Activated CD4-positive, alpha-beta memory T cell treated with anti-CD3 and anti-CD28 coated beads, Interleukin-2, amount 10 ng/mL, durations not matched to agents 7 days and 5 days (primary cell): ENCODE measurements at regions not wholly inside any gene's neighbourhood (a gene's known extent, or its start where the extent isn't known, plus 50 kb on each side); places are given as distances from the start of the nearest gene placed in this dataset.

Source experiments
- CTCF ChIA-PET: fragments of 350-600 bp; sonication (Branson Sonifier 250); formaldehyde crosslinking; loops from one replicate; lab custom pipeline; 2021; ENCODE audit warnings: antibody characterized with exemption, inconsistent platforms; lab: Charles Lee
- POLR2A ChIA-PET: fragments of 350-600 bp; sonication (Branson Sonifier 250); formaldehyde crosslinking; loops from one replicate; lab custom pipeline; 2021; ENCODE audit warnings: antibody characterized with exemption; lab: Charles Lee
- DNase-seq: peaks from one replicate; pipeline ENCODE4 v3.0.0-alpha.2; 2020
- H3K27ac Mint-ChIP-seq: one replicate; pipeline ENCODE4 v1.8.0; 2021; ENCODE audit warnings: mild to moderate bottlenecking, mixed read lengths
- H3K27me3 Mint-ChIP-seq: one replicate; pipeline ENCODE4 v1.8.0; 2021; ENCODE audit warnings: mixed read lengths
- H3K36me3 Mint-ChIP-seq: one replicate; pipeline ENCODE4 v1.8.0; 2021; ENCODE audit warnings: low read depth, mixed read lengths
- H3K4me1 Mint-ChIP-seq: one replicate; pipeline ENCODE4 v1.8.0; 2021; ENCODE audit warnings: mixed read lengths
- H3K4me3 Mint-ChIP-seq: one replicate; pipeline ENCODE4 v1.8.0; 2021; ENCODE audit warnings: mild to moderate bottlenecking, mixed read lengths
- H3K9me3 Mint-ChIP-seq: one replicate; pipeline ENCODE4 v1.8.0; 2021; ENCODE audit warnings: mixed read lengths

DNA sequence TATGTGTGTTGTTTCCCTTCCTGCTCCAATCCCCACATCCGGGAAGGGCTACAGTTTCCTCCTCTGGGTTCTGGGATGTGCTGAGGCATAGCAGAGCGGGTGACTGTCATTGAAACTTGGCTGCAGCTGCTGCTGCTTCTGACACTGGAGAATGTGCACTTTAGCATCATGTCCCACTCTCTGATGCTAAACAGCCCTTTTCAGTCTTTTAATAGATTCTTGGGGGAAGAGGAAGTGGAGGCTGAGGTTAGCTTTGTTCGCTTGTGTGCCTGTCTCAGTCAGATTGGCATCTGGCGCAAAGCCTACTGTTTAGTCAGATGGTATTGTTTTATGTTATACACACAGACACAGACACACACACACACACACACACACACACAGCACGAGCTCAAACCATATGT is 136.5 kb upstream of the RND3 start:
- Mint-ChIP-seq H3K9me3 (no peaks in the 10 kb centered on the region), H3K27ac (no peak overlapping the region), H3K4me1 (no peaks in the 10 kb centered on the region), H3K36me3 (no peaks in the 10 kb centered on the region), H3K27me3 (no peaks in the 10 kb centered on the region), H3K4me3 (no peak overlapping the region)
- CTCF ChIA-PET: no interaction called here
- POLR2A ChIA-PET: no interaction called here
- DNase-seq: no peak

DNA sequence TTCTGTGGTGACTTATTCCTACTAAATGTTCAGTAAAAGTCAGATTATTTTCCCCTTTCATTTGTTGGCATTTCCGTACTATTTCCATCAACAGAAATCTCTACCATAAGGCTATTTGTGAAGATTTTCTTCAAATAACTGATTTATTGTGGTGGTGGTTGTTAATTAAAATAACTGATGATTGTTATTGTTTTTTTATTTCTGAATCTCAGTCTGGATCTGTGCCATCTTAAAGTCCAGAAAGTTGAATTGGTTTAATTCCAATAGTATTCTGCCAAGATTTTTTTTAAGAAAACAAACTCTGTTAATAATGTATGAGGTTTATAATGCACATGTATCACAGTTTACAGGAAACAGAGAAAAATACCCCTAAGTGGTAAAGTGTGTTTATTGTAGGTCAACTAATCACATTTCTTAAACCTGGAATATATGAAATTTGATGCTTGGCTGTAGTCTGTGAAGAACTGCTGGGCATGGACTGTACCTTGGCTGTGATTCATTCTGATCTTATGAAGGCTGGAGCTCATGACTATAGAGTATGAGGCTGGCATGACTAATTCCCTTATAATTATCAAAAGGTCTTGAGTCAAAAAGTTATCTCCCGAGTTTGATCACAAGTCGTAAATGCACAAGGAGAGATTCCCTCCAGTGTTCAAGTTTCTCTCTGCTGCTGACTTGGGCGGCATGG is 134.2 kb upstream of the RND3 start:
- Mint-ChIP-seq H3K9me3 (no peaks in the 10 kb centered on the region), H3K27me3 (no peaks in the 10 kb centered on the region)
- CTCF ChIA-PET: no interaction called here

DNA sequence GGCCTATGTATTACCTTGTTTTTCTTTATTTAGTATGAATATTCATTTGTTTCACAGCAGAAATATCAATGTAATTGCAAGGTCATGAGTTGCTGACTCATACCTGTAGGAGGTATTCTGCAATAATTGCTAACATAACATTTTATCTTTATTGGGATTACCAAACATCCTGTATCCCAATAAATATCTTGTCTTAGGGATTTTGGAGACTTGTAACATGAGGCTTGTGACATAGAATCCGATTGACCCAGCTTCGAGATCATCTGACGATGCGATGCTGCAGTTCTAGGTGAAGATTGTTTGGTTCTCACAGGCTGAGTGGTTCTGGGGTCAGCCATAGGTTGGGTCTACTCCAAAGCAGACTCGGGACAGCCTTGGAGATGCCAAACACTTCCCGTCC is 133.4 kb upstream of the RND3 start:
- H3K36me3 Mint-ChIP-seq: no peaks in the 10 kb centered on the region
- no peak for DNase-seq
- no peak overlapping the region for H3K4me3 Mint-ChIP-seq
- H3K27me3 Mint-ChIP-seq: no peaks in the 10 kb centered on the region
- H3K9me3 Mint-ChIP-seq: no peaks in the 10 kb centered on the region
- POLR2A ChIA-PET: no interaction called here
- no peaks in the 10 kb centered on the region for H3K4me1 Mint-ChIP-seq
- H3K27ac Mint-ChIP-seq: no peak overlapping the region
- CTCF ChIA-PET: no interaction called here

More for the DNA sequence above, 134.2 kb upstream of the RND3 start:
- POLR2A ChIA-PET: no interaction called here
- H3K4me3 Mint-ChIP-seq: no peak overlapping the region
- H3K27ac Mint-ChIP-seq: no peak overlapping the region
- no peak for DNase-seq
- no peaks in the 10 kb centered on the region for H3K4me1 Mint-ChIP-seq
- H3K36me3 Mint-ChIP-seq: no peaks in the 10 kb centered on the region

DNA sequence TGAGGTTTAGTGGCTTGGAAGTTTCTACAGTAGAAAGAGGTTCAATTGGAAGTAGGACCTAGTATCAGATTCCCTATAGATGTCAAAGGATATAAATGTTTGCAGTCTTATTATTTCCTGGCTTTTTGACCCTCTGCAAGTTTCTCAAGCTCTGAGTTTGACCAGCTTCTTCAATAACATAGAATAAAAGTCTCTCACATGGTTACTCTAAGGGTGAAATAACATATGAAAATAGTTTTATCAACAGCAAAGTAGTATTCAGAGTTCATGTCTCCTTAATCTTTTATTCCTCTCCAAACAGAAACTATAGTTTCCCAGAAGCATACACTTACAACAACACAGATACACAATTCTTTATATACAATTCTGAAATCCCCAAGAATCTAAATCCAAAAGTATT is 132.9 kb upstream of the RND3 start:
- no peak overlapping the region for H3K4me3 Mint-ChIP-seq
- H3K27me3 Mint-ChIP-seq: no peaks in the 10 kb centered on the region
- CTCF ChIA-PET: no interaction called here

DNA sequence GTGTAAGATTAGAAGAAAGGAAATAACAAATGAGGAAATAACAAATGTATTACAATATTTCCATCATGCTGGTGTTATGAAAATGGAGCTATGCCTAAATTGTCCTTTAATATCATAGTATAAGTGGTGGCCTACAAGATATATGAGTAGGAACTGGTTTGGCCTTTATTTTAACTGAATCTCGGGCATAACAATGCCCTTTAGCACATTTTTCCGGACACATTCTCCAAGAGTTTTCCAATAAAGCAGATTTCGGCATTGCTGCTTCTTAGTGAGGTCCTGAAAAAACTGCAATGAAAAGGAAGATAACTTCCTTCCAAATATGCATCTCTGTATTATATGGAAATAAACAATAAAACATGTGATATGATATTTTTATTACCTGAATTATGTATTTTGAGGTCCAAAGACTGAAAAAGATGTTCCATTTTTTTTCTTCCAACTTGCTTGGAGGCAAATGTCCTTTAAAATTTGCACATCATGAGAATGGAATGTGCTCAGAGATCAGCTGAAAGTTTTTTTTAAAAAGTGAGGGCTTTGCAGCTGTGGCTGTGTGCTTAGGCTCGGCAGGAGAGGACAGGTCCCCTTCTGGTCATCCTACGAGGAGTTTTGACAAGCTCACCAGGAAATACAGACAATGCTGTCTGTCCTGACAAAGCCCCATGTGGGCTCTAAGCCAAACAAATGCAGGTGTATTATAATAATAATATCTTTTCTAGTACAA is 132.3 kb upstream of the RND3 start:
- H3K27me3 Mint-ChIP-seq: no peaks in the 10 kb centered on the region
- ChIA-PET CTCF (no interaction called here), POLR2A (no interaction called here)
- H3K4me3 Mint-ChIP-seq: no peak overlapping the region
- H3K9me3 Mint-ChIP-seq: no peaks in the 10 kb centered on the region
- no peaks in the 10 kb centered on the region for H3K36me3 Mint-ChIP-seq
- no peaks in the 10 kb centered on the region for H3K4me1 Mint-ChIP-seq
- no peak overlapping the region for H3K27ac Mint-ChIP-seq
- DNase-seq: no peak

More for the DNA sequence above, 132.9 kb upstream of the RND3 start:
- Mint-ChIP-seq H3K27ac (no peak overlapping the region), H3K9me3 (no peaks in the 10 kb centered on the region), H3K36me3 (no peaks in the 10 kb centered on the region), H3K4me1 (no peaks in the 10 kb centered on the region)
- DNase-seq: no peak
- POLR2A ChIA-PET: no interaction called here

DNA sequence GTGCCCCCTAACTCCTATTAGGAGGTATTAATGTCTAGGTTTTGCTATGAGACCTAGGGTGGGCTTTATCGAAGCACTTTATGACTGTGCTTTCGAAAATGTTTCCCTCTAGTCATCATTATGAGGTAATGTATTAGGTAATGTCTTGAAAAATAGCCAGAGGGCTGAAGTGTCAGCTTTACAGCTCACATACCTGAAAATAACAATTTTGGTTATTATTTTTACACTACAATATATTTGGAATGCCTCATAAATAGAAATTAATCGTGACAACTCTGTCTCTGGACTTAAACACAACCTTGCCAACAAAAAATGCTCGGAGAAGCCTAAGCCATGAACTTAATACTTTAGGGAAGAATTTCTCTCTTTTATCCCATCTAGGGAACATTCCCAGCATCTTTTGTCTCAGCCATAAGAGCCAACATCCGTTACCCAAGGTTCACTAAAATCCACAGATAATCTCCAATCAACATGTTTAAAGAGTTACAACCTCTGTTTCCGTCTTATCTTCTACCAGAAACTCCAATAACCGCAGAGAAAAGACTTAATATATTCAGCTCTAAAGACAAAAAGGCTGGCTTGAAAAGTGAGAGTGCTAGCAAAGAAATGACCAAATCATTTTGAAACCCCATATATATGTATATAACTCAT is 130.9 kb upstream of the RND3 start:
- no peak for DNase-seq
- H3K27me3 Mint-ChIP-seq: no peaks in the 10 kb centered on the region
- H3K4me3 Mint-ChIP-seq: no peak overlapping the region
- no peaks in the 10 kb centered on the region for H3K9me3 Mint-ChIP-seq
- no peaks in the 10 kb centered on the region for H3K36me3 Mint-ChIP-seq
- POLR2A ChIA-PET: no interaction called here
- H3K4me1 Mint-ChIP-seq: no peaks in the 10 kb centered on the region
- no peak overlapping the region for H3K27ac Mint-ChIP-seq
- CTCF ChIA-PET: no interaction called here

DNA sequence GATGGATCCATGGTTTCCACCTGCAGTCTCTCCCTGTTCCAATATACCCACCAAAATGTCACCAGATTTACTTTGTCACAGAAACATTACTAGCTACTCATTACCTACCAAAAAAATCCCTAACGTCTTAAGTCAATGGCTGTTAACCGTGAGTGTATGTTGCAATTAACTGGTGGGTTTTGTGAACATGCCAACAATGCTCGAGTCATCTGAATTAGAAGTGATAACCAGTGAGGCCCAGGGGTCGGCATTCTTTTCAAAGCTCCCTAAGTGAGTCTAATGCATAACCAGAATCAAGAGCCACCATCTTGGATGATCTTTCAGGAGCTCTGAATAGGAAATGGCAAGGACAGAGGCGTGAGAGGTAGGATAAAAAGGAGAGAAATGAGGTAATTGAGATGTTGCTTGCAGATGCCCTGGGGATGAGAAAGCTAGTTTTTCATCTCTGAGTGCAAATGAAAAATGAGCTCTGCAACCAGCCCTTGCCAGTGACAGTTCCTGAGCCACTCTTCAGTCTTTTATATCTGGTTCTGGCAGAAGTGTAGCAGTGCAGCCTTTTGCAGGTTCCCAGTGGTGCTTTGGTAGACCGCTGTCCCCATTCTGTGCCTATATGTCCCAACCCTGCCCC is 130.0 kb upstream of the RND3 start:
- H3K27ac Mint-ChIP-seq: no peak overlapping the region
- DNase-seq: no peak
- H3K27me3 Mint-ChIP-seq: no peaks in the 10 kb centered on the region
- no peak overlapping the region for H3K4me3 Mint-ChIP-seq
- no peaks in the 10 kb centered on the region for H3K36me3 Mint-ChIP-seq
- H3K9me3 Mint-ChIP-seq: no peaks in the 10 kb centered on the region
- POLR2A ChIA-PET: no interaction called here
- CTCF ChIA-PET: no interaction called here
- no peaks in the 10 kb centered on the region for H3K4me1 Mint-ChIP-seq

DNA sequence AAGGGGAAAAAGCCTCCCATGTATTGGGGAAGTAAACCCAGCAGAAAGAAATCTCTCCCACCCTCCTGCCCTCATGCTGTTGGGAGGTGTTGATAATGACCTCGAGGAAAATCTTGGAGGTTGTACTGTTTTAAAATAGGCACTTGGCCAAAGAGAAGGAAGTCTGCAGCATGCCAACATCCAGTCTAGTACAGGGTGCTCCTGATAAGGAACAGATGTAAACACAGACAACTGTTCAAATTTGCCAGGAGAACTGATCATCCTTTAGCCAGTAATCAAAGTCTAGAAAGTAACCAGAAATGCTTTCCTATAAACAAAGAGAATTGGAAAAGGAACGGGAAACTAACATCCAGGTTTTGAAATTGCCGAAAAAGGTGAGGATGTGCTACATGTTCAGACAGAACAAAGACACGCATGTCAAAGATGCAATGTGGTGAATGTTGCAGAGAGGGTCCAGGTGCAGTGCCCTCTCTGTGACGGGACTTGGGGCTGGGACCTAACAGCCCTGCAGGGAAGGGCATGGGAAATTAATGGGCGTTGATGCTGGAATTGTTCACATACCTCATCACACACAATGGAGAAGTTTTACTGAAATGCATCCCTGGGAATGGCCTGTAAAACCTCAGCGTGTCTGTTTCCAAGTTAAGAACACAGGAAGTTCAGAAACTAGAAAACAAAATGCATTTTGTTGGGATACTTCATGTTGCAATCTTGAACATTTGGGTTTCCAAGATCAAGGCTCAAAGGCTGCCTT is 125.7 kb upstream of the RND3 start:
- no peak overlapping the region for H3K27ac Mint-ChIP-seq
- no peaks in the 10 kb centered on the region for H3K27me3 Mint-ChIP-seq
- H3K9me3 Mint-ChIP-seq: no peaks in the 10 kb centered on the region
- ChIA-PET POLR2A (no interaction called here), CTCF (no interaction called here)
- no peak overlapping the region for H3K4me3 Mint-ChIP-seq
- no peaks in the 10 kb centered on the region for H3K36me3 Mint-ChIP-seq
- no peak for DNase-seq
- no peaks in the 10 kb centered on the region for H3K4me1 Mint-ChIP-seq

DNA sequence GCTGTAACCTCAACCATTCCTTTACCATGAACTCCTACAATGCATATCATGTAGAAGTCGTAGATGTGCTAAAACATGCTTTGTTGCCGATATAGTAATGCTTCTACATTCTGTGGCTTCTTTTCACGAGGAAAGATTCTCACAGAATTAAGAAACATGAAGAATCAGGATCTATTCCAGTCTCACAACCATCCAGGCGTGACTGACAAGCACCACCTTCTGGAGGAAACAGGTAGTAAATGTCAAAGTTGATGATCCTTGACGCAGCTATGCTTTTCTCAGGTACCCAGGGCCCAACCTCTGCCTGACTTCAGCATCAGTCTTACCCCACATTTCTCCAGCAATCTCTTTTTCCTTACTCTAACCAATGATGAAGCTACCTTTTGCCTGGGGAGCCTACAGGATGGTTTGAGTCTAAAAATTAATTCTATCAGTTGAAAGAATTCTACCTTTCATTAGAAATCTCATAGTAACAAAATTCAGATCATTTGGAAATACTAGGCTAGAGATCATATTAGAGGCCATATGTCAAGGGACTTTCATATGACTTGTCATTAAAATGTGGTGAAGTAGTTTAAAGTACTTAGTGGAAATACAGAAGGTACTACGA is 123.3 kb upstream of the RND3 start:
- H3K27me3 Mint-ChIP-seq: no peaks in the 10 kb centered on the region
- H3K4me1 Mint-ChIP-seq: no peaks in the 10 kb centered on the region
- no peaks in the 10 kb centered on the region for H3K36me3 Mint-ChIP-seq
- H3K9me3 Mint-ChIP-seq: no peaks in the 10 kb centered on the region
- POLR2A ChIA-PET: no interaction called here
- no peak overlapping the region for H3K27ac Mint-ChIP-seq
- no peak overlapping the region for H3K4me3 Mint-ChIP-seq
- CTCF ChIA-PET: no interaction called here
- DNase-seq: no peak

DNA sequence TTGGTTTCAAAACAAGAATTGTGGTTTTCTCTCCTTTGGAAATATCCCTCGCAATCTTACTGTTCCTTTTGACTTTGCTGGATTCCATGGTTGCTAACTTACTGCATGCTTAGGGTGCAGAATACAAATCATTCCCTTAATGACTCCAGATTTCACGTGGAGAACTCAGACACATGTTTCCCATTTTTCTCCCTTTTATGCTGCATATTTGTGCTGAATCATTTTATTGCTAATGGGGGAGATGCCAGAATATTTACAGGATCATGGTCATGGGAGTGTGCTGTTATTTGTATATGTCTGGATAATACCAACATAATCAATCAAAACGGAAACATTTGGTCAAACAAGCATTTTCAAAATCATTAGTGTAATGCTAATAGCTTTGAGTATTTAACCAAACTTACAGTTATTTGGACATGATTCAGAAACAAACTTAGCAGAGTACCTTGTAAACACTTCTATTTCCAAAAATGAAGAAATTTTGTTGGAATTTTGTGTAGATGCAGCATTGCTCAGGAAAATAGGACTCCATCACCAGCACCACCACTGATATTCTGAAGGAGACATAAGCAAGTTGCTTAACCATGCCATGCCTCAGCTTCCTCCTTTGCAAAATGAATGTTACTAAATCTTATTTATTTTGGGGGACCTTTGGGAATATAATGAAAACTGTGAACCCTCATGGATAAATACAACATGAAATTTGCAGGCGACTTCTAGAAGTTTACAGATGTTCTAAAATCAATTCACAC is 122.5 kb upstream of the RND3 start:
- CTCF ChIA-PET: no interaction called here
- DNase-seq: no peak
- POLR2A ChIA-PET: no interaction called here
- Mint-ChIP-seq H3K4me3 (no peak overlapping the region), H3K27ac (no peak overlapping the region), H3K27me3 (no peaks in the 10 kb centered on the region), H3K9me3 (no peaks in the 10 kb centered on the region), H3K4me1 (no peaks in the 10 kb centered on the region), H3K36me3 (no peaks in the 10 kb centered on the region)

DNA sequence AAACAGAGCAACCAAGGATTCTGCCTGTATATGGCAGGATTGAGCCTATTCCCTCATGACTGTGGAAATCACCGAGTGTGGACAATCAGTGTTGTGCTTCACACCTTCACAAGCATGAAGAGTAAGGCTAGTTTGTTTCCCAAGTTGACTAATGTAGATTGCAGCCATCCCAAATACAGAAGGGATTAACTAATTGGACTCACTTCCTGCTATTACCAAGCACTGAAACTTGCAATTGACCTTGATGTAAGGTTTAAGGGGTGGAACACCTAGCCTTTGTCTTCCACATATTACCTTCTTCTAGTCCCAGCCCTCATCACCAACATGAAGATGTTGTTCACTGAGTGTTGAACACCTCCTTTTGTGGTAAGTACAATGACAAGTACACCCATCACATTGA is 120.9 kb upstream of the RND3 start:
- POLR2A ChIA-PET: no interaction called here
- no peaks in the 10 kb centered on the region for H3K27me3 Mint-ChIP-seq
- no peak overlapping the region for H3K27ac Mint-ChIP-seq
- no peaks in the 10 kb centered on the region for H3K4me1 Mint-ChIP-seq
- no peaks in the 10 kb centered on the region for H3K9me3 Mint-ChIP-seq
- no peaks in the 10 kb centered on the region for H3K36me3 Mint-ChIP-seq
- no peak overlapping the region for H3K4me3 Mint-ChIP-seq
- CTCF ChIA-PET: no interaction called here
- DNase-seq: no peak

DNA sequence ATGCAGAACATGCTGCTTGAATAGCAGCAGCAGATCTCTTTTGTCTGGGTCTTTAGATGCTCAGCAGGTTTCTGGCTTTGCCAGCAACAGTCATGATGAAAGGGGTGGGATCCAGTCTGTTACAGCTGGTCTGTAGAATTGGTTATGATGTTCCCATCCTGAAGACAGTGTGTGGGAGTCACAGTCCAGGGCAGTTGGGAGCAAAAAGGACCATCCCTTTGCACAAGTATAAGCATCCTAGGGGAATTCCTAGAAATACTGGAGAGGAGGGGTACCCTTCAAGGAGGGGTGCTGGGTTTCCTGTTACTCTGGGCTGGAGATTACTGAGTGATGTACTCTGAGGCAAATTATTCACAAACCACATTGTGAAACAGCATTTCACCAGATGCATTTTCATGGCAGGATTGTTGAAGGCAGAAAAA is 119.9 kb upstream of the RND3 start:
- no peak for DNase-seq
- H3K4me1 Mint-ChIP-seq: no peaks in the 10 kb centered on the region
- no peak overlapping the region for H3K27ac Mint-ChIP-seq
- ChIA-PET POLR2A (no interaction called here), CTCF (no interaction called here)
- no peak overlapping the region for H3K4me3 Mint-ChIP-seq
- H3K9me3 Mint-ChIP-seq: no peaks in the 10 kb centered on the region
- no peaks in the 10 kb centered on the region for H3K27me3 Mint-ChIP-seq
- H3K36me3 Mint-ChIP-seq: no peaks in the 10 kb centered on the region
